HTR-8/SVneo (cell line): ENCODE measurements at regions not wholly inside any gene's neighbourhood (a gene's known extent, or its start where the extent isn't known, plus 50 kb on each side); places are given as distances from the start of the nearest gene placed in this dataset.
"Not testable (repeated sequence)": the region's sequence is repeated elsewhere in the genome, so short reads cannot be mapped to it uniquely, and the experiment has no call there.

Experiments used
- DNase-seq: peaks from one replicate; pipeline ENCODE4 v3.0.0; 2011; ENCODE audit warnings: low spot score, mixed read lengths; ENCODE audit not compliant: insufficient read length
- FAIRE-seq: peaks from 2 replicates; lab custom pipeline; 2011; peaks lifted over from hg19 to GRCh38; lab: Jason Lieb, UNC

DNA sequence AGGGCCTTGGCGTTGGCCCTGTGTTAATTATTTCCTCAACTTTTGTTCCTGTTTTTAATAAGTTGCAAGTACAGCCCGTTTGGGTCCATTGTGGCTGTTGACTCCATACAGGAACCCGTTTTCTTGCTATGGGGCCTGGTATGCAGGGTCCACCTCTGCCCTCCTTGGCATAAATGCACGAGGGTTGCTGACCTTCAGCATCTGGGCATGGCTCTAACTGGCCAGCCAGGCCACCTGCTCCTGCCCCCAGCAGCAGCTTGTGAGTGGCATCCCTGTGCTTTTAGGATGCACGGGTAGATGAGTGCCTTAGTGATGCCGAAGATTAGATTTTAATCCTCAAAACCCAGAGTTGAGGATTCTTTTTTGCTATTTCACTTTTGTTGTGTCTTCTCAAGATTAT is 123.2 kb downstream of the GLRX3 start:
- FAIRE-seq: no peak
- no peak for DNase-seq

GRCh38 chr10:130261306-130261705 is 125.1 kb downstream of the GLRX3 start:
- DNase-seq (no peak), FAIRE-seq (no peak)

DNA sequence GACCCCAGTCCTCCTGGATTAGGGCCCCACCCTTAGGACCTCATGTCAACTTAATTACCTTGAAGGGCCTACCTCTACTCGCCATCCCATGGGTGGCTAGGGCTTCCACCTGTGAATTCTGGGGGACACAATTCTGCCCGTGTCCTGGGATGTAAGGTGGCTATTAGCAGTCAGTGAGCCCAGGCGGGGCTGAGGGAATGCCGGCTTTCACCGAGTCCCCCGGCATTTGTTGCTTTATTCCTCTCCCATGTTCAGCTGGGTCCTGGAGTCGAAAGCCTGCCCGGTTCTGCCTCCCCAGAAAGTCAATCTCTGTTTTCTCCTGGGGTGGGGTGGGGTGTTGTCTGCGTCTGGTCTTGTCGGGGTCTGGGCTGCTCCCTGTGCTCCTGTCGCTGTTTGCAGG is 125.6 kb downstream of the GLRX3 start:
- FAIRE-seq (no peak), DNase-seq (no peak)

DNA sequence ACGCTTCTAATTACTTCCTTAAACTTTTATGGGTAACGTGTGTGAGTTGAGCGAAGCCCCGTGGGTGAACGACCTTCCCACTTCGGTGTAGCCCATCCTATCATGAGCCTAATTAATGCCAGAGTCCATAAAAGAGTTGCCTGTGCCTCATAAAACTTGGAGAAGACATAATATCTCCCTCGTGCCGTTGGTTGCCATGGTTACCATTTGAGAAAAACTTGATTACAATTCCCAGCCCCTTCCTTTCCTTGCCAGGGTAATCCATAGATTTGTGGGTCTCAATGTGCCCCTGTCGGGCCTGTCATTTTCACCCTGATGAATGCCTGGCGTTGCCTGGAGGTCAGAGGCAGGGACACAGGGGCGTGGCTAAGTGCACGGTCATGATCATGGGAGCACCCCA is 127.1 kb downstream of the GLRX3 start:
- FAIRE-seq: no peak

DNA sequence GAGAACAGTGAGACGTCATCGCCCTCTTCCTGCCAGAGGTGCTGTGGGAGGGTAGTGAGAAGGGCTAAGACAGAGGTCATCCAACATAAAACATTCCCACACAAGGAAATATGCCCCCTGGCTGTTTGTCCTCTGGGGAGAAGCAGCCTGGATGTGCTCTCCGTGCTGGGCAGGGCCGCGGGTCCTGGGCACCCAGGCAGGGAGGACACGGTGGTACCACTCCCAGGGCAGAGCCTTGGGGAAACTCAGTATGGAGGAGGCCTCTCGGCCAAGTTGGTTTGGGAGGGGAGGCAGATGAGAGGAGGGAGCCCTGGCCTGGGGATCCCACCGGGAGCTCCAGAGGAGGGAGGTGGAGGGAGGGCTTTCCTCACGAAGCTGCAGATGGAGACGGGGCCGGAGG is 129.4 kb downstream of the GLRX3 start:
- DNase-seq (no peak), FAIRE-seq (no peak)

More for the DNA sequence above, 127.1 kb downstream of the GLRX3 start:
- no peak for DNase-seq

GRCh38 chr10:130282492-130283218 is 146.5 kb downstream of the GLRX3 start:
- FAIRE-seq: no peak
- DNase-seq: no peak

- no peak for FAIRE-seq
- DNase-seq: no peak
These were observed 147.0 kb downstream of the GLRX3 start for GRCh38 chr10:130283219-130283545.

- FAIRE-seq: not testable (repeated sequence)
These were observed 159.6 kb downstream of the GLRX3 start for GRCh38 chr10:130295761-130296160.

DNA sequence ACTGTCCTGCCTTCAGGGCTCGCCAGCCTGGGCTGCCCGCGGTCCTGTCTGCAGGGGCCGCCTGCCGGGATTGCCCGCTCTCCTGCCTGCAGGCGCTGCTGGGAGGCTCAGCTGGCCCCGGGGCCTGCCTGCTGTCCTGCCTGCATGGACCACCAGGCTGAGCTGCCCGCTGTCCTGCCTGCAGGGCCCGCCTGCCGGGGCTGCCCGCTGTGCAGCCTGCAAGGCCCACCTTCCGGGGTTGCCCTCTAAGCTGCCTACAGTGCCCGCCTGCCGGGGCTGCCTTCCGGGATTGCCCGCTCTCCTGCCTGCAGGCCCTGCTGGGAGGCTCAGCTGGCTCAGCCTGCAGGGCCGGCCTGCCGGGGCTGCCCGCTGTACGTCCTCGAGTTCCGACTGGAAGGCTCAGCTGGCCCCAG is 164.4 kb downstream of the GLRX3 start:
- FAIRE-seq (no peak), DNase-seq (no peak)

More at GRCh38 chr10:130295761-130296160, 159.6 kb downstream of the GLRX3 start:
- not testable (repeated sequence) for DNase-seq

DNA sequence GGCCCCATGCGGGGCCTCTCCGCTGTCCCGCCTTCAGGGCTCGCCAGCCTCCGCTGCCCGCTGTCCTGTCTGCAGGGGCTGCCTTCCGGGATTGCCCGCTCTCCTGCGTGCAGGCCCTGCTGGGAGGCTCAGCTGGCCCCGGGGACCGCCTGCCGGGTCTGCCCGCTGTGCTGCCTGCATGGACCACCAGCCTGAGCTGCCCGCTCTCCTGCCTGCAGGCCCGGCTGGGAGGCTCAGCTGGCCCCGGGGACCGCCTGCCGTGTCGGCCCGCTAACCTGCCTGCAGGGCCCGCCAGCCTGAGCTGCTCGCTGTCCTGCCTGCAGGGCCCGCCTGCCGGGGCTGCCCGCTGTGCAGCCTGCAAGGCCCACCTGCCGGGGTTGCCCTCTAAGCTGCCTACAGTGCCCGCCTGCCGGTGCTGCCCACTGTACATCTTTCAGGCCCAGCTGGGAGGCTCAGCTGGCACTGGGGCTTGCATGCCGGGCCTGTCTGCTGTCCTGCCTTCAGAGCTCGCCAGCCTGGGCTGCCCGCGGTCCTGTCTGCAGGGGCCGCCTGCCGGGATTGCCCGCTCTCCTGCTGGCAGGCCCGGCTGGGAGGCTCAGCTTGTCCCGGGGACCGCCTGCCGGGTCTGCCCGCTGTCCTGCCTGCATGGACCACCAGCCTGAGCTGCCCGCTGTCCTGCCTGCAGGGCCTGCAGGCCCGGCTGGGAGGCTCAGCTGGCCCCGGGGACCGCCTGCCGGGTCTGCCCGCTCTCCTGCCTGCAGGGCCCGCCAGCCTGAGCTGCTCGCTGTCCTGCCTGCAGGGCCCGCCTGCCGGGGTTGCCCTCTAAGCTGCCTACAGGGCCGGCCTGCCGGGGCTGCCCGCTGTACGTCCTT is 165.1 kb downstream of the GLRX3 start:
- no peak for DNase-seq
- FAIRE-seq: no peak

- DNase-seq: no peak
- no peak for FAIRE-seq
These were observed 190.8 kb downstream of the GLRX3 start for GRCh38 chr10:130326954-130327353.

DNA sequence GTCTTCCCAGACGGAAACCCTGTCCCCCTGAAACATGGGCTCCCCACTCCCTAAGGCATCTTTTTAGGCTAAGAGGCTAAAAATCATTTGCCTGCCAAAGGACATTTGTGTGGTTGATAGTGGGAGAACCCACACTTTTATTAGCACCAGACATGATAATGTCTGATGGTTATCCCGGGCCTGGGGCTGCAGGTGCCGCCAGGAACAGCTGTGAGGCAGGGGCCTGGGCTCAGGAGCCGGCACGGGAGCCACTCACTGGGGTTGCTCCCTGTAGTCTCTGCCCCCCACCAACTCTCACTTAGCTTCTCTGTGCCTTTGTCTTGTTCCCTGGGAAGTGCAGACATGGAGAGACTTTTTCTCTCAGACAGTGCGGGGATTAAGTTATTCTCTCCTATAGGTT is 193.6 kb downstream of the GLRX3 start:
- DNase-seq (no peak), FAIRE-seq (no peak)

DNA sequence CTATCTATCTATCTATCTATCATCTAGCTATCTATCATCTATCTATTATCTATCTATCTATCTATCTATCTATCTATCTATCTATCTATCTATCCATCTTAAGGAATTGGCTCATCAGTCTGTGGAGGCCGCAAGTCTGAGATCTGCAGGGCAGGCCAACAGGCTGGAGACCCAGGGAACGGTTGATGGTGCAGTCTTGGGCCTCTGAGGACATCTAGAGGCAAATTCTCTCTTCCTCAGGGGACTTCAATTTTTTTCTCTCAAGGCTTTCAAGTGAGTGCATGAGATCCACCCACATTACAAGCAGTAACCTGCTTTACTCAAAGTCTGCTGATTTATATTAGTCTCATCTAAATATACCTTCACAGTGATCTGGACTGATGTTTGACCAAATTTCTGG is 197.0 kb downstream of the GLRX3 start:
- DNase-seq (no peak), FAIRE-seq (no peak)

DNA sequence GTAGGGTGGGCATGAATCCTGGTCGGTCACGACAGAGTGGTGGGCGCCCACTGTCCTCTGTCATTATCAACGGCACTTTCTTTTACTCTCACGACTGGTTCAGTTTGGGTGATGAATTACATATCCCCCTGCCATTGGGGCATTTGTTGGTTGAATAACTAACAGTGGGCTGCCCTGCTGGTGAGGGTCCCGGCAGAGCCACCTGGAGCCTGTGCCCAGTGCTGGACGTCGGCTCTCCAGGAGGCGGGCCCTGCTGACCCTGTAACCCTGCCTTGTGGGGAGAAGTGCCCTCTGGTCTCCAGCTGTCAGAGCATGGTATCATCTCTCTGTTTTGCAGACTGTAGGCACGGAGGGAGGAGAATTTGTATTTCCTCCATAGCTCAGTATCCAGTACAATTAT is 199.1 kb downstream of the GLRX3 start:
- no peak for FAIRE-seq
- DNase-seq: no peak

DNA sequence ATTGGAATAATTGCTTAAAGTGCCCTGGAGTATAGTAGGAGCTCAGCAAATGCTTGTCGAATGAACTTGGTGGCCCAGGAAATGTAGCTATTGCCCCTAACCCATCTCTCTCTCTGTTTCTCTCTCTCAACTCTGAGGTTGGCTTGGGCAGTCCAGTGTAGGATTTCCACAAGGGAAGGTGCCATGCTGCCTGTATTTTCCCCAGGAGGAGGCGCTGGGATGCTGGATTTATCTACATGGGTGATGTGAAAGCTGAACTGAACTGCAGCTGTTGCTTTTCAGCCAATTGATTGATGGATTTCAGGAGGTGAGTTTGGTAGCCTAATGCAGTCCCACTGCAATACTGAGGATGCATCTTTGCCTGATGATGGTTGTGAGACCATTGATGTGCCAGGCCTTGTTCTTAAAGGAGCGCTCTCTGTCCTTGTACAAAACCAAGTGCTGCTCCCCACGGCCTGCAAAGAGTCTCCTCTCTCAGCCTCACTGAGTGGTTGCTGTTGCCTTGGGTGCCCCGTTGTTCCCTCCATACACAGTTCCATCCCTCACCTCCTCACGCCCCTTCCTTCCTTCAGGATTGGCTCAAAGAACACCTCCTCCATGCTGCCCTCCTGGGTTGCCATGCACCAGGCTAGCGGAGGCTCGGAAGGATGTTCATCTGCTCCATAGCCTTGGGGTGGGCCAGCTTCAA is 200.6 kb downstream of the GLRX3 start:
- FAIRE-seq (no peak), DNase-seq (no peak)

DNA sequence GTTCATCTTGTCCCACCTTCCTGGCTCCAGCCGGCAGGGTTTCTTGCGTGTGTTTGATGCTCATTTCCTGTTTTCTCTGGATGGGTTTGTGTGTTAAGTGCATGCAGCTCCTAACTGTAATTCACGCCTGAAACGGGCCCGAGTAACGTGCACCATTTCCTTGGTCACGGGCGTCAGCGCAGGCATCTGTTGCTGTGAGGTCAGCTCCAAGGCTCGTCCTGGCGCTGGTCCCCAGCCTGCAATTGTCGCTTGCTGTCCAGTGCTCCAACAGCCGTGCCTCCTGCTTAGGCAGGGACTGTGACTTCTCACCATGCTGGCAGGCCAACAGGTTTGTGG is 201.1 kb downstream of the GLRX3 start:
- no peak for FAIRE-seq

DNA sequence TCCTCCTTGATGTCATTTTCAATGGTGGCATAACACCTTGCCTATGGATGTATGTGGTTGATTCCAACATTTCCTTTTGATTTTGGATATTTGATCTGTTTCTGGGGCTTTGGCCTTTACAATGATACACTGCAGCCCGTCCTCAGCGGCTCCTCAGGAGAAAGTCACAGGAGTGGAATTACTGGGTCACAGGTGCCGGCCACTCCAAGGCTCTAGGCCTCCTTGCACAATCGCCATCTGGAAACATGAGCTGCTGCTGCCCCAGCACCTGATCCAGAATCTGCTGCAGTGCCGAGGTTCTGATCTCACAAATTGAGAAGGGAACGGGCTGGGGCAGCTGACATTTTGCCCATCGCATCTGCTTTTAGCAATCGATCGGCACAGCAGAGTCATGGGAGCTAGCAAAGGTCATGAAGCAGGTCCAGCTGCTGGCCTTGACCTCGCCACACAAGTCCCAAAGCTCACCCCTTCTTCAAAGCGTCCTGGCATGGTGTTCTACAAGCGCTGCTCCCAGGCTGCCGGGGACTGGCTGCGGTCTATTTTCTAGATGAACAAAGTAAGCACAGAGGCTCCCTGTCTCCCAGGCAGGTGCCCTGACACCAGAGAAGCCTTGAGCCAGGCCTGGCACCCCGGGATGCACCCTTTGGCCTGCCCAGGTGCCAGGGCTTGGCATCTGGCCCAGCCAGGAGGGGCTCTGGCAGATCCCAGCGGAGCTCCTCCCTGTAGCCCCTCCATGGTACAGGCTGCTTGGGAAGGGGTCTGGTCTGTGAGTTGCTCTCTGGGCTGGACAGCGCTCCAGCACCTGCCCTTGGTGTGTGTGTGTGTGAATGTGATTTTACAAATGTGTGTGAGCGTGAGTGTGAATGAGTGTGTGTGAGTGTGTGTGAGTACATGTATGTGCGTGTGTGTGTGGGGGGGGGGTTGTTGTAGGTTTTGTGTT is 201.8 kb downstream of the GLRX3 start:
- FAIRE-seq (no peak), DNase-seq (no peak)

More for the DNA sequence above, 201.1 kb downstream of the GLRX3 start:
- no peak for DNase-seq

GRCh38 chr10:130338636-130339024 is 202.4 kb downstream of the GLRX3 start:
- no peak for DNase-seq
- no peak for FAIRE-seq

DNA sequence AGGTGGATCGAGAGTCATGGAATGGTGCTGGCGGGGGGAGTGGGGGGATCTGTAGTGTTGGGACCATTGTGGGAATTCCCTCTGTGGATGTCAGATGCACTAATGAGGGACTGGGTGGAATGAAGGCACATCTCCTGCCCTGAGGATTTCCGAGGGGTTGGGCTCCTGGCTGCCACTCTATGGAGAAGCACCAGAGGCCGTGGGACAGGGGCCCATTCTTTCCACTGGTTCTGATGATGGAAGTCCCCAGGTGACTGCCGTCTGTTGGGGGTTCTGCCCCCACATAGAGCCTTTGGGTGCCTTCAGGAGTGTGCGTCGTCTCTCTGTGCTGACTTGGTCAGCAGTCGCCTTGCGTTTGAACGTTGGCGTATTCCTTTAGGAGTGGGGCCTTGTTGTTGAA is 202.9 kb downstream of the GLRX3 start:
- DNase-seq (no peak), FAIRE-seq (no peak)

DNA sequence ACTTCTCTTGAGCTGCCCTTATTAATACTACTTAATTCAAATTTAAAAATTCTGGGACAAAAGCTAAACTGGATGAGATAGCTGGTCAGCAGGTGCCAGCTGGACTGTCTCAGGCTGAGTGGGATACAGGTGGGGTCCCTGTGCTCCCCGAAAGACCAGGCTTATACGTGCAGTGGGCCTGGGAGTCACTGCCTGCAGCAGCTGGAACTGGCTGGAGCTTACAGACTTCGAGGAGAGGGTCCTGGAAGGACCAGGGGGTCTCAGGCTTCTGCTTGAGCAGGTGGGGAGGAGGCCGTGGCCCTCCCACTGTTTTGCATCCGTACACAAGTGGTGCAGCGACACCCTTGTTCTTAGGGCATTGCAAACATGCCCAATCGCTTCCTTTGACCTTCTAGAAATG is 203.7 kb downstream of the GLRX3 start:
- DNase-seq: no peak
- no peak for FAIRE-seq
